ENCODE measurements at regions not wholly inside any gene's neighbourhood (a gene's known extent, or its start where the extent isn't known, plus 50 kb on each side); places are given as distances from the start of the nearest gene placed in this dataset.

DNA sequence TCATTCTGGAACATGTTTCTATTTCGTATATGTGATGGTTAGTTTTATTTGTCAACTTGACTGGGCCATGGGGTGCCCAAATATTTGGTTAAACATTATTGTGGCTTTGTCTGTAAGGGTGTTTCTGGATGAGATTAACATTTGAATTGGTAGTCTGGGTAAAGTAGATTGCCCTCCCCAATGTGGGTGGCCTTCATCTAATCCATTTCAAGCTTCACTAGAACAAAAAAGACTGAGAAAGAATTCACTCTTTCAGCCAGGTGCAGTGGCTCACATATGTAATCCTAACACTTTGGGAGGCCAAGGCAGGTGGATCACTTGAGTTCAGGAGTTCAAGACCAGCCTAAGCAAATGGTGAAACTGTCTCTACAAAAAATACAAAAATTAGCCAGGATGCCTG, 55.7 kb upstream of the TANC1 start:
- TF ChIP-seq, protein P1, sequence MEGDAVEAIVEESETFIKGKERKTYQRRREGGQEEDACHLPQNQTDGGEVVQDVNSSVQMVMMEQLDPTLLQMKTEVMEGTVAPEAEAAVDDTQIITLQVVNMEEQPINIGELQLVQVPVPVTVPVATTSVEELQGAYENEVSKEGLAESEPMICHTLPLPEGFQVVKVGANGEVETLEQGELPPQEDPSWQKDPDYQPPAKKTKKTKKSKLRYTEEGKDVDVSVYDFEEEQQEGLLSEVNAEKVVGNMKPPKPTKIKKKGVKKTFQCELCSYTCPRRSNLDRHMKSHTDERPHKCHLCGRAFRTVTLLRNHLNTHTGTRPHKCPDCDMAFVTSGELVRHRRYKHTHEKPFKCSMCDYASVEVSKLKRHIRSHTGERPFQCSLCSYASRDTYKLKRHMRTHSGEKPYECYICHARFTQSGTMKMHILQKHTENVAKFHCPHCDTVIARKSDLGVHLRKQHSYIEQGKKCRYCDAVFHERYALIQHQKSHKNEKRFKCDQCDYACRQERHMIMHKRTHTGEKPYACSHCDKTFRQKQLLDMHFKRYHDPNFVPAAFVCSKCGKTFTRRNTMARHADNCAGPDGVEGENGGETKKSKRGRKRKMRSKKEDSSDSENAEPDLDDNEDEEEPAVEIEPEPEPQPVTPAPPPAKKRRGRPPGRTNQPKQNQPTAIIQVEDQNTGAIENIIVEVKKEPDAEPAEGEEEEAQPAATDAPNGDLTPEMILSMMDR (IDR thresholded peaks at IDR 0.05): no peak
- TF ChIP-seq POLR2A (IDR thresholded peaks at IDR 0.05): no peak

All from uterus (tissue), 2 donors.